ENCODE measurements at regions not wholly inside any gene's neighbourhood (a gene's known extent, or its start where the extent isn't known, plus 50 kb on each side); places are given as distances from the start of the nearest gene placed in this dataset.
"Not testable (repeated sequence)": the region's sequence is repeated elsewhere in the genome, so short reads cannot be mapped to it uniquely, and the experiment has no call there.

DNA sequence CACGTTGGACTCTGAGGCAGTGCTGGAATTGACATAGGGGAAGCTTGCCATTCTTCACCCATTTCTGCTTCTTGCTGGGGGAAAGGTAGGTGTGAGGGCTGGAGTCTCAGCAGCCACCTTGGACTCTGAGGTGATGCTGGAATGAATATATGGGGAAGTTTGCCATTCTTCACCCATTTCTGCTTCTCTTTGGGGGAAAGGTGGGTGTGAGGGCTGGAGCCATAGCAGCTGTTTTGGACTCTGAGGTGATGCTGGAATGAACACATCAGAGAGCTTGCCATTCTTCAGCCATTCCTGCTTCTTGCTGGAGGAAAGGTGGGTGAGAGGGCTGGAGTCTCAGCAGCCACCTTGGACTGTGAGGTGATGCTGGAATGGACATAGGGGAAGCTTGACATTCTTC, 115.1 kb downstream of the CRLF2 start:
- Mint-ChIP-seq H3K4me1 (ENCODE audit: unreplicated experiment) (peaks cover 4% of the 10 kb centered on the region), H3K4me3 (no peak overlapping the region), H3K9me3 (no peaks in the 10 kb centered on the region), H3K27me3 (peaks cover 9% of the 10 kb centered on the region), H3K36me3 (no peaks in the 10 kb centered on the region), H3K27ac (no peak overlapping the region)
- TF ChIP-seq CTCF (conservative IDR thresholded peaks at IDR 0.05), result no peak
- DNase-seq (ENCODE audit: extremely low spot score, unreplicated experiment), result no peak

- H3K4me1 Mint-ChIP-seq (ENCODE audit: unreplicated experiment), result peaks cover 4% of the 10 kb centered on the region
- no peak for DNase-seq (ENCODE audit: extremely low spot score, unreplicated experiment)
- no peak overlapping the region for H3K27ac Mint-ChIP-seq
- no peaks in the 10 kb centered on the region for H3K36me3 Mint-ChIP-seq
- no peak for TF ChIP-seq CTCF (conservative IDR thresholded peaks at IDR 0.05)
- no peaks in the 10 kb centered on the region for H3K9me3 Mint-ChIP-seq
- H3K4me3 Mint-ChIP-seq, result no peak overlapping the region
- H3K27me3 Mint-ChIP-seq, result peaks cover 9% of the 10 kb centered on the region
Observed at GRCh38 chrX:1094566-1095333, 117.7 kb downstream of the CRLF2 start.

DNA sequence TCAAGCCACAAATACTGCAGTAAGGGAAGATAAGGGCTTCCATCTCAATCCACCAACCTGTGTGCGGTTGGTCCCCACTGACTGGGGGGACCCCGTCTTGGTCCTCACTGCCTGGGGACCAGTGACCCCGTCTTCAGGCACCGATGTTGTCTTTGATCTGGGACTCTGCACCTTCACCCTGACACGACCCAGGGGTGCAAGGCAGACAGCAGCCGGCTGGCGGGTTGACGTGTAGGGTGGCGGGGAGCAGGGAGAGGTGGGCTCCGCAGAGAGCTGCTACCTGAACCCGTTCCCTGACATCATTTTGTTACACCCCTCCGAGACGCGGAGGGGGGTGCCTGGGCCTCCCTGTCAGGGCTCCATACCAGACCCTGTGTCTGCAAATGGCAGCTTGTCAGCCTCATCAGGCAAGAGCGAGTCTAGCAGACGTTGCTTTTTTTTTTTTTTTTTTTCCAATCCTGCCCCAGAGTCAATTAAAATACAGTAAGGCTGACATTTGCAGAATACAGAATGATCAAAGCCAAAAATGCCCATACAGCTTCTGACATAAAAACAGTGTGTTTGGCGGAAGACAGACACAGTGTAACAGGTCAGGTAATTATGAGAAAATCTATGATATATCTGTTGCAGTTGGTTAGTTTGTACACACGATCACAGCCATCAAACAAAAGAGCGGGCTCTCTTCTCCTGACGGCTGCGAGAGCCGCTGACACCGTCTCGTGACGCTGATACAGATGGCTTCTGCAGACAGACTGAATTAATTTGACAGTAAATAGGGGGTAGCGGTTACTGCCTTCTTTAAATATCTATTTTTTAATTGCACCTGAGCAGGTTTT, 118.6 kb downstream of the CRLF2 start:
- Mint-ChIP-seq H3K27ac (no peak overlapping the region), H3K4me1 (ENCODE audit: unreplicated experiment) (peaks cover 4% of the 10 kb centered on the region), H3K9me3 (no peaks in the 10 kb centered on the region), H3K36me3 (no peaks in the 10 kb centered on the region), H3K27me3 (peaks cover 13% of the 10 kb centered on the region), H3K4me3 (no peak overlapping the region)
- no peak for TF ChIP-seq CTCF (conservative IDR thresholded peaks at IDR 0.05)
- DNase-seq (ENCODE audit: extremely low spot score, unreplicated experiment), result no peak

- Mint-ChIP-seq H3K9me3 (no peaks in the 10 kb centered on the region), H3K4me1 (ENCODE audit: unreplicated experiment) (peaks cover 4% of the 10 kb centered on the region), H3K36me3 (no peaks in the 10 kb centered on the region), H3K27me3 (peaks cover 13% of the 10 kb centered on the region), H3K4me3 (no peak overlapping the region), H3K27ac (no peak overlapping the region)
- DNase-seq (ENCODE audit: extremely low spot score, unreplicated experiment), result no peak
- no peak for TF ChIP-seq CTCF (conservative IDR thresholded peaks at IDR 0.05)
Observed at GRCh38 chrX:1093121-1093520, 119.3 kb downstream of the CRLF2 start.

DNA sequence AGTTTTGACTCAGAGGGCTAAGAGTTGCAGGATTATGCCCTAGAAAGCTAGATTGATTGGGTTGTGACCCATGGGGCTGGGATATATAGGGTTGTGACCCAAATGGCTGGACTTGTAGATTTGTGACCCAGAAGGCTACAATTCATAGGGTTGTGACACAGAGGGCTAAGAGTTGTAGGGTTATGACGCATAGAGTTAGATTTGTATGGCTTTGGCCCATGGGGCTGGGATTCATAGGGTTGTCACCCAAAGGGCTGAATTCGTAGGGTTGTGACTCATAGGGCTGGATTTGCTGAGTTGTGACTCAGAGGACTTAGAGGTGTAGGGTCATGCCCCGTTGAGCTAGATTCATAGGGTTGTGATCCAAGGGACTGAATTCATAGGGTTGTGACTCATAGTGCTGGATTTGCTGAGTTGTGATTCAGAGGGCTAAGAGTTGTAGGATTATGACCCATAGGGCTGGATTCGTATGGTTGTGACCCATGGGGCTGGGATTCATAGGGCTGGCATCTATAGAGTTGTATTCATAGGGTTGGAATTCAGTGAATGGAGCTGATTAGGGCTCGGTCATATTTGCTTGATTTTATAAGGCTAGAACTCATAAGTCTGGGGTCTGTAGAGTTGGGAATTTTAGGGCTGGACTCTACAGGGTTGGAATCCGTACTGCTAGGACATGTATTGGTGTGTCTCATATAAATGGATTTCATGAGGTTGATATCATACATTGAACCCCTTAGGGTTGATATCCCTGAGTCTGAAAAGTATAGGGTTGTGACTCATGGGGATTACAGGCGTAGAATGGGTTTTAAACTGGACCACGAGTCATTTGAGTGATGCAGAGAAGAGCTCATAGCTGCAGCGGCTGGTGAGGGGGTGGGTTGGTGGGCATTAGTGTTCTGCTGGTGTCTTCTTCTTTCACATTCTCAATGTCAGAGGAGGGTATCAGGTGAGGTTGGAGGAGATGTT, 125.7 kb downstream of the CRLF2 start:
- peaks cover 20% of the 10 kb centered on the region for H3K27me3 Mint-ChIP-seq
- H3K4me3 Mint-ChIP-seq, result no peak overlapping the region
- TF ChIP-seq CTCF (conservative IDR thresholded peaks at IDR 0.05), result no peak
- H3K27ac Mint-ChIP-seq, result no peak overlapping the region
- H3K4me1 Mint-ChIP-seq (ENCODE audit: unreplicated experiment), result no peaks in the 10 kb centered on the region
- H3K9me3 Mint-ChIP-seq, result peaks cover 18% of the 10 kb centered on the region
- DNase-seq (ENCODE audit: extremely low spot score, unreplicated experiment), result no peak
- H3K36me3 Mint-ChIP-seq, result no peaks in the 10 kb centered on the region

- H3K4me3 Mint-ChIP-seq; H3K4me1 Mint-ChIP-seq (ENCODE audit: unreplicated experiment); DNase-seq (ENCODE audit: extremely low spot score, unreplicated experiment); H3K36me3 Mint-ChIP-seq; H3K27ac Mint-ChIP-seq: not testable (repeated sequence)
- peaks cover 18% of the 10 kb centered on the region for H3K9me3 Mint-ChIP-seq
- H3K27me3 Mint-ChIP-seq, result peaks cover 20% of the 10 kb centered on the region
Observed at GRCh38 chrX:1085871-1086270, 126.6 kb downstream of the CRLF2 start.

Measured in type B pancreatic cell (in vitro differentiated cells).